IMR-90 (cell line): ENCODE measurements at regions not wholly inside any gene's neighbourhood (a gene's known extent, or its start where the extent isn't known, plus 50 kb on each side); places are given as distances from the start of the nearest gene placed in this dataset.
A peak's percentile ranks its signal among the peaks of the same experiment; 100 is the strongest.

ENCODE experiments used
- ATAC-seq: fragments of 200-7000 bp; cut with Tn5 transposase; 2 replicates; pipeline ENCODE4 v1.9.1; 2020; ENCODE audit warnings: low read depth, mild to moderate bottlenecking, moderate library complexity
- BruUV-seq: library from RNA; stranded (reverse); fragments of 400-500 nt; replicated peaks from 2 replicates; lab custom pipeline; 2021; lab: Mats Ljungman, UMichigan
- CTCF ChIA-PET: fragments of 300-600 bp; formaldehyde crosslinking; extraction: SDS; loops from one replicate; lab custom pipeline; 2021; ENCODE audit warnings: antibody characterized with exemption; lab: Yijun Ruan, JAX
- POLR2A ChIA-PET: fragments of 300-600 bp; sonication (Branson Sonifier 250); formaldehyde crosslinking; loops from one replicate; lab custom pipeline; 2022; ENCODE audit warnings: antibody characterized with exemption; ENCODE audit not compliant: unreplicated experiment; lab: Charles Lee
- DNase-seq: peaks from one replicate; pipeline ENCODE4 v3.0.0; 2013
- H2AFZ ChIP-seq: replicated peaks from 2 replicates; pipeline ENCODE3; 2013; ENCODE audit warnings: low read length, mild to moderate bottlenecking; ENCODE audit not compliant: poor library complexity
- H2AK5ac ChIP-seq: 2 replicates; pipeline ENCODE4 v1.6.1; 2013; ENCODE audit warnings: low read depth, low read length, inconsistent platforms
- H2AK9ac ChIP-seq: replicated peaks from 2 replicates; pipeline ENCODE3; 2013; ENCODE audit warnings: mild to moderate bottlenecking, low read depth, low read length, moderate library complexity; ENCODE audit not compliant: poor library complexity
- H2BK120ac ChIP-seq: 2 replicates; pipeline ENCODE4 v1.6.1; 2013; ENCODE audit warnings: low read depth, low read length, inconsistent platforms
- H2BK15ac ChIP-seq: 3 replicates; pipeline ENCODE4 v1.6.1; 2013; ENCODE audit warnings: low read depth, low read length, inconsistent platforms
- H2BK20ac ChIP-seq: 2 replicates; pipeline ENCODE4 v1.6.1; 2013; ENCODE audit warnings: low read depth, mild to moderate bottlenecking, inconsistent platforms, low read length, moderate library complexity
- H2BK5ac ChIP-seq: 2 replicates; pipeline ENCODE4 v1.6.1; 2013; ENCODE audit warnings: mild to moderate bottlenecking, low read depth, low read length, inconsistent platforms; ENCODE audit not compliant: poor library complexity, severe bottlenecking
- H3K14ac ChIP-seq: replicated peaks from 2 replicates; pipeline ENCODE4 v1.6.1; 2013; ENCODE audit warnings: low read depth, low read length, inconsistent platforms
- H3K18ac ChIP-seq: 2 replicates; pipeline ENCODE4 v1.6.1; 2013; ENCODE audit warnings: low read depth, low read length, control low read depth
- H3K23ac ChIP-seq: 2 replicates; pipeline ENCODE4 v1.6.1; 2013; ENCODE audit warnings: low read depth, low read length, inconsistent platforms
- H3K27ac ChIP-seq: 2 replicates; pipeline ENCODE4 v1.5.1; 2013; ENCODE audit warnings: mild to moderate bottlenecking, control low read depth, low read length; ENCODE audit not compliant: insufficient read depth
- H3K27me3 ChIP-seq: 2 replicates; pipeline ENCODE4 v1.6.1; 2013; ENCODE audit warnings: low read length; ENCODE audit not compliant: control insufficient read depth, insufficient read depth
- H3K36me3 ChIP-seq: 2 replicates; pipeline ENCODE4 v1.6.1; 2013; ENCODE audit warnings: low read length, mixed read lengths; ENCODE audit not compliant: control insufficient read depth, insufficient read depth
- H3K4ac ChIP-seq: 2 replicates; pipeline ENCODE4 v1.6.1; 2013; ENCODE audit warnings: low read depth, low read length, inconsistent platforms
- H3K4me1 ChIP-seq: 2 replicates; pipeline ENCODE4 v1.6.1; 2013; ENCODE audit warnings: low read length, mixed read lengths; ENCODE audit not compliant: control insufficient read depth, insufficient read depth
- H3K4me2 ChIP-seq: 2 replicates; pipeline ENCODE4 v1.6.1; 2013; ENCODE audit warnings: low read depth, mild to moderate bottlenecking, control low read depth, low read length, moderate library complexity
- H3K4me3 ChIP-seq: 2 replicates; pipeline ENCODE4 v1.5.1; 2013; ENCODE audit warnings: low read depth, mild to moderate bottlenecking, control low read depth, low read length, moderate library complexity; ENCODE audit not compliant: insufficient read depth
- H3K56ac ChIP-seq: 2 replicates; pipeline ENCODE4 v1.6.1; 2013; ENCODE audit warnings: low read length, inconsistent platforms; ENCODE audit not compliant: insufficient read depth; ENCODE audit errors: extremely low read depth
- H3K79me1 ChIP-seq, 2 experiments: 2 replicates each; pipeline ENCODE4 v1.6.1; 2013; ENCODE audit warnings: low read length in 2 of 2, inconsistent platforms in 1 of 2, low read depth in 1 of 2
- H3K9ac ChIP-seq: 2 replicates; pipeline ENCODE4 v1.6.1; 2013; ENCODE audit warnings: low read depth, low read length, control low read depth
- H3K9me1 ChIP-seq: 2 replicates; pipeline ENCODE4 v1.6.1; 2013; ENCODE audit warnings: low read length, inconsistent platforms; ENCODE audit not compliant: insufficient read depth
- H3K9me3 ChIP-seq: 2 replicates; pipeline ENCODE4 v1.6.1; 2013; ENCODE audit warnings: low read length; ENCODE audit not compliant: control insufficient read depth, insufficient read depth
- H4K20me1 ChIP-seq: 2 replicates; pipeline ENCODE4 v1.6.1; 2013; ENCODE audit warnings: low read length, inconsistent platforms; ENCODE audit not compliant: insufficient read depth
- H4K5ac ChIP-seq: 2 replicates; pipeline ENCODE4 v1.6.1; 2013; ENCODE audit warnings: mild to moderate bottlenecking, low read depth, low read length, control low read depth
- H4K8ac ChIP-seq, 2 experiments: 2 replicates each; pipeline ENCODE4 v1.6.1; 2013; ENCODE audit warnings: low read depth in 2 of 2, low read length in 2 of 2, control low read depth in 1 of 2, inconsistent platforms in 1 of 2
- H4K91ac ChIP-seq: 2 replicates; pipeline ENCODE4 v1.6.1; 2013; ENCODE audit warnings: low read depth, low read length, inconsistent platforms; ENCODE audit not compliant: insufficient read depth
- CEBPB ChIP-seq: IDR thresholded peaks from 2 replicates; pipeline ENCODE4 v1.6.1; 2012; ENCODE audit warnings: low read depth, low read length, improper control_type of control experiment
- FOS ChIP-seq: fragments of 150-350 bp; IDR thresholded peaks from 2 replicates; pipeline ENCODE4 v1.6.1; 2016; ENCODE audit warnings: low read depth, low read length
- RFX5 ChIP-seq: IDR thresholded peaks from 2 replicates; pipeline ENCODE4 v1.8.0; 2012; ENCODE audit warnings: low read depth, mild to moderate bottlenecking, low read length, moderate library complexity
- dilution Hi-C: fragments of 300-500 bp; cut with HindIII; formaldehyde crosslinking; loops from one replicate; pipeline ENCODE4 v1.14.3; 2018; ENCODE audit warnings: low sequenced_read_pairs; ENCODE audit not compliant: unreplicated experiment
- in situ Hi-C: fragments of 300-500 bp; cut with MboI; formaldehyde crosslinking; loops from 3 replicates; pipeline ENCODE4 v1.14.3; 2019; ENCODE audit warnings: low sequenced_read_pairs, inconsistent platforms, mixed read lengths
- intact Hi-C: fragments of 100-400 bp; cut with micrococcal nuclease; formaldehyde crosslinking; loops from 2 replicates; pipeline ENCODE4 v1.10.0; 2022

DNA sequence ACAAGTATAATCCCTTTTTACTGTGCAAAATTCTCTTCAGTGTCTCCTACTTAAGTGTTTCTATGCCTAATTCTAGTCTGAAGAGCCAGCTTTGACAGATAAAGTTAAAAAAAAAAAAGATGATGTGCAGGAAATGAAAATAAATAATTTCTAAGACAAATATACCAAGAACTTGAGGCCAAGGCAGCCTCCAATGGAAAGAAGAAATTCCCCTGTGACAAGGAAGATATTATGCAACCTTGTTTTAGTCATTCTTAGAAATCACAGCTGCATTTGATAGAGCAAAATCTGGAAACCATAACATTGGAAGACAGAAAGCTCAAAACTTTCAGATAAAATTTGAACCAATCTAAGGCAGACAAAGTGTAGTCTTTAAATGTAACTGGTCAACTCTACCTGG, 375.9 kb upstream of the TLE4 start:
- Histone ChIP-seq H4K5ac (no peak overlapping the region), H3K14ac (no peak overlapping the region), H2AFZ (no peak overlapping the region), H3K9me3 (no peaks in the 10 kb centered on the region), H3K4me3 (no peak overlapping the region), H4K20me1 (no peaks in the 10 kb centered on the region), H2BK15ac (no peak overlapping the region), H4K91ac (no peak overlapping the region), H3K9ac (no peak overlapping the region), H2AK5ac (no peak overlapping the region), H2BK20ac (no peak overlapping the region), H2AK9ac (no peak overlapping the region), H3K18ac (no peak overlapping the region), H3K27ac (no peak overlapping the region), H3K23ac (no peak overlapping the region), H3K36me3 (no peaks in the 10 kb centered on the region), H3K9me1 (0 out of 2 replicates have a peak, but pooled peaks cover 8% of the 10 kb centered on the region), H3K27me3 (no peaks in the 10 kb centered on the region), H3K79me1 (no peaks in the 10 kb centered on the region), H3K56ac (no peak overlapping the region), H2BK120ac (no peak overlapping the region), H2BK5ac (peak overlapping the region; percentile 63), H3K4ac (no peak overlapping the region), H3K4me2 (no peak overlapping the region), H3K4me1 (peaks cover 11% of the 10 kb centered on the region), H4K8ac (no peak overlapping the region)
- no TSS peak for BruUV-seq
- intact Hi-C loops: loop anchor here (10.0 kb wide), 1 partner anchor 171 kb away; no protein-coding TSS in a partner anchor
- ChIA-PET POLR2A (no interaction called here), CTCF (no interaction called here)
- TF ChIP-seq FOS (peak; percentile 43; the same call in 1 of the 2 replicates), RFX5 (no peak), CEBPB (peak; percentile 99)
- dilution Hi-C loops: no loop called here
- in situ Hi-C loops: loop anchor here (10.0 kb wide), 1 partner anchor 379 kb away; the partner anchor contains the start of gene TLE4
- DNase-seq (peak; percentile 96), ATAC-seq (peak; percentile 45)
